Upper lobe of left lung (tissue), 6 donors: ENCODE measurements at regions not wholly inside any gene's neighbourhood (a gene's known extent, or its start where the extent isn't known, plus 50 kb on each side); places are given as distances from the start of the nearest gene placed in this dataset.

Experiments
- ATAC-seq, 2 donors: fragments of 200-7000 bp; cut with Tn5 transposase; one replicate each; pipeline ENCODE4 v1.9.1; 2022; ENCODE audit warnings: mild to moderate bottlenecking in 2 of 2, moderate library complexity in 2 of 2; ENCODE audit not compliant: low FRiP score in 2 of 2
- DNase-seq, 2 donors: peaks; one replicate each; pipeline ENCODE4 v3.0.0-alpha.2; 2019 to 2020
- H3K27ac ChIP-seq, 4 donors: fragments of 200-600 bp; sonication (generic); one replicate each; pipeline ENCODE4 v1.5.1; 2016 to 2019
- H3K27me3 ChIP-seq, 4 donors: fragments of 200-600 bp; sonication (generic); one replicate each; pipeline ENCODE4 v1.5.1; 2017 to 2019
- H3K36me3 ChIP-seq, 4 donors: fragments of 200-600 bp; sonication (generic); one replicate each; pipeline ENCODE4 v1.5.1; 2016 to 2019
- H3K4me1 ChIP-seq, 4 donors: fragments of 200-600 bp; sonication (generic); one replicate each; pipeline ENCODE4 v1.5.1; 2018 to 2019
- H3K4me3 ChIP-seq, 4 donors: fragments of 200-600 bp; sonication (generic); one replicate each; pipeline ENCODE4 v1.5.1; 2017 to 2019; ENCODE audit warnings: mild to moderate bottlenecking in 2 of 4, moderate library complexity in 1 of 4
- H3K9me3 ChIP-seq, 4 donors: fragments of 200-600 bp; sonication (generic); one replicate each; pipeline ENCODE4 v1.5.1; 2018 to 2019
- EP300 ChIP-seq, 4 donors: sonication (generic); formaldehyde crosslinking; IDR thresholded peaks; one replicate each; pipeline ENCODE4 v1.5.1; 2017; ENCODE audit warnings: antibody characterized with exemption in 4 of 4, control low read depth in 2 of 4
- POLR2A ChIP-seq, 4 donors: fragments of 450-650 bp; IDR thresholded peaks; one replicate each; pipeline ENCODE4 v1.5.1; 2016 to 2017; ENCODE audit warnings: antibody characterized with exemption in 4 of 4, mild to moderate bottlenecking in 2 of 4
- POLR2AphosphoS5 ChIP-seq, 2 donors: sonication (generic); formaldehyde crosslinking; IDR thresholded peaks; one replicate each; pipeline ENCODE4 v1.5.1; 2017; ENCODE audit warnings: antibody characterized with exemption in 2 of 2
- WGBS, 2 donors: methylation state at CpG; one replicate each; pipeline ENCODE4 v1.1.5; 2017 to 2018; 5-methylcytosine and 5-hydroxymethylcytosine counted together
- TF ChIP-seq, protein P1 (sequence below), 6 experiments: fragments of 450-650 bp in 4 of 6; fragments of 200-600 bp in 2 of 6; sonication (generic) in 2 of 6; IDR thresholded peaks; one replicate each; pipeline ENCODE4 v1.5.1; 2016 to 2019; ENCODE audit warnings: antibody characterized with exemption in 6 of 6
- donor health status: DM: no; HTN: no; CAD: no; lungs with moderate emphysema.
- donor health status: DM: no; HTN: yes; CAD: no; lungs with severe emphysema.

DNA sequence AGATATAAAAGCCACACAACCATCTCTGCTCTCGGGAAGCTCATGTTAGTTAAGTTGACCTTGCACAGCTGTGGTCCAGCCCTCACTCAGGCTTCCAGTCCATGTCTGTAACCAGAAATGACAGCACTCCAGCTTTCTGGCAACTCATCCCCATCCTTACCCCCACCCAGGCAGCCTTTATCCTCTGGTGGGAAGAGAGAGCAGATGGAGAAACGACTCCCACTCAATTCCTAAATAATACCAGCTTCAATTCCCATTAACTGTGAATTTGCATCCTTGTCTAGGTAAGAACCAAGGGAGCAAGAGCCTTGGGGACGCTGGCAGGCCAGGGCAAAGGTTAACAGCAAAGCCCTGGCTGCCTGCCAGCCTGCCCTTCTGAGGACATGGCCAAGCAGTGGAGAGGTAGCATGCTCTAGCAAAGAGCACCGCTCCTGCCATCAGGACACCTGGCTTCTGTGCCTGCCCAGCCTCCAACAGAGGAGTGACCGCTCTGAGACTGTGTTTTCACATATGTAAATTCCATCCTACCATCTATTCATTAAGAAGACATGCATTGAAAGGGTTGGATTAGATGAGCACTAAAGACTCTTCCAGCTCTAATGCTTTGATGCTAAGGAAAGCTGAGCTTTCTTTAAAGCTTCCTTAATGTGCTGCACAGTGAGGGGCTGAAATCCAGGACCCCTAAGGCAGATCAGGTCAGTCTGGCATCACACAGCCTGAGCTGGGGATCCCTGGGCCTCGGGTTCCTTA lies 236.1 kb downstream of the GRIN2B start:
- Histone ChIP-seq H3K4me3 (no peak overlapping the region), H3K36me3 (no peaks in the 10 kb centered on the region), H3K9me3 (no peaks in the 10 kb centered on the region), H3K4me1 (no peaks in the 10 kb centered on the region), H3K27me3 (no peaks in the 10 kb centered on the region), H3K27ac (no peak overlapping the region)
- TF ChIP-seq, protein P1, sequence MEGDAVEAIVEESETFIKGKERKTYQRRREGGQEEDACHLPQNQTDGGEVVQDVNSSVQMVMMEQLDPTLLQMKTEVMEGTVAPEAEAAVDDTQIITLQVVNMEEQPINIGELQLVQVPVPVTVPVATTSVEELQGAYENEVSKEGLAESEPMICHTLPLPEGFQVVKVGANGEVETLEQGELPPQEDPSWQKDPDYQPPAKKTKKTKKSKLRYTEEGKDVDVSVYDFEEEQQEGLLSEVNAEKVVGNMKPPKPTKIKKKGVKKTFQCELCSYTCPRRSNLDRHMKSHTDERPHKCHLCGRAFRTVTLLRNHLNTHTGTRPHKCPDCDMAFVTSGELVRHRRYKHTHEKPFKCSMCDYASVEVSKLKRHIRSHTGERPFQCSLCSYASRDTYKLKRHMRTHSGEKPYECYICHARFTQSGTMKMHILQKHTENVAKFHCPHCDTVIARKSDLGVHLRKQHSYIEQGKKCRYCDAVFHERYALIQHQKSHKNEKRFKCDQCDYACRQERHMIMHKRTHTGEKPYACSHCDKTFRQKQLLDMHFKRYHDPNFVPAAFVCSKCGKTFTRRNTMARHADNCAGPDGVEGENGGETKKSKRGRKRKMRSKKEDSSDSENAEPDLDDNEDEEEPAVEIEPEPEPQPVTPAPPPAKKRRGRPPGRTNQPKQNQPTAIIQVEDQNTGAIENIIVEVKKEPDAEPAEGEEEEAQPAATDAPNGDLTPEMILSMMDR (IDR thresholded peaks at IDR 0.05): no peak
- TF ChIP-seq EP300 (IDR thresholded peaks at IDR 0.05) (no peak), POLR2AphosphoS5 (IDR thresholded peaks at IDR 0.05) (no peak), POLR2A (IDR thresholded peaks at IDR 0.05) (no peak)
- 51 to 60% methylated on average over 6 of the region's 6 CpGs for WGBS, 2 donors
- DNase-seq (peak in 1 of 2 donors; percentile 10), ATAC-seq (no peak)

DNA sequence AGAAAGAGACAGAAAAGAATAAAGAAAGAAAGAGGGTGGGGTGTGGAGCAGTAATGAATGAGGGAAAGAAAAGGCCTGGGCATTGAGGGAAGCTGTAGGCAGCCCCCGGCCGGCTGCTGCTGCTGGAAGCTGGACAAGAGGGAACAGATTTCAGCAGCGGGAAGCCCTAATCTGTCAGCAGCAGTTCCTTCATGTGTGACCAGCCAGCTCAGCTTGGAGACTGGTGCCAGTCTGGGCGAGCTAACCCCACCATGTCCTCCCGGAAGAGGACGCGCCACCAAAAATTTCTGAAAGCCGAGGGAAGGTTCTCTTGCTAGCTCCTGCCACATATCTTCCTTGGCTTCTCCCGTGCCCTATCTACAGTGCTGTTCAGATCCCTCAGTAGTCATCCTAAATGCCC lies 236.8 kb downstream of the GRIN2B start:
- no peaks in the 10 kb centered on the region for H3K36me3 ChIP-seq
- 70 to 79% methylated on average over 9 of the region's 9 CpGs for WGBS, 2 donors
- DNase-seq: peak in 1 of 2 donors; percentile 27
- no peaks in the 10 kb centered on the region for H3K9me3 ChIP-seq
- TF ChIP-seq POLR2A (IDR thresholded peaks at IDR 0.05): no peak
- TF ChIP-seq, protein P1 (IDR thresholded peaks at IDR 0.05): no peak
- TF ChIP-seq POLR2AphosphoS5 (IDR thresholded peaks at IDR 0.05): no peak
- no peak for TF ChIP-seq EP300 (IDR thresholded peaks at IDR 0.05)
- H3K27me3 ChIP-seq: no peaks in the 10 kb centered on the region
- no peaks in the 10 kb centered on the region for H3K4me1 ChIP-seq
- H3K27ac ChIP-seq: no peak overlapping the region
- H3K4me3 ChIP-seq: no peak overlapping the region
- no peak for ATAC-seq

DNA sequence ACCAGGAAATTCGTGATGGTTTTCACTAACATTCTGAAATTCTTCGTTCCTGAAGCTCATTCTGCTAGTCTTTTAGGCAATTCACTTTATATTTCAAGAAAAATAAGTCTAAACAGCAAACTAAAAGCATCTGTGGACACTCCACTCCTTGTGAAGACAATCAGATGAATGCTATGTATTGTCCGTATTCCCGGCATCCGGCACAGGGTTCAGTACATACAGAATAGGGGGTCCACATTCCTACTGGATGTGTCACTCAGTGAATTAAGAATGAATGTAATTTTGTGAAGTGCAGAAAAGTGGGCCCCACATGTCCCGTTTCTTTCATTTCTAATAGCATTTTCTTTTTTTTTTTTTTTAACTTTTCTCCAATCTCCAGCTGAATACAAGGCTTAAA lies 241.3 kb downstream of the GRIN2B start:
- 73% methylated on average over 6 of the region's 6 CpGs for WGBS, 2 donors
- no peak overlapping the region for H3K4me3 ChIP-seq
- H3K36me3 ChIP-seq: no peaks in the 10 kb centered on the region
- ATAC-seq (no peak), DNase-seq (no peak)
- H3K4me1 ChIP-seq: no peaks in the 10 kb centered on the region
- TF ChIP-seq, protein P1 (IDR thresholded peaks at IDR 0.05): no peak
- TF ChIP-seq POLR2AphosphoS5 (IDR thresholded peaks at IDR 0.05) (no peak), POLR2A (IDR thresholded peaks at IDR 0.05) (no peak), EP300 (IDR thresholded peaks at IDR 0.05) (no peak)
- H3K27me3 ChIP-seq: no peaks in the 10 kb centered on the region
- H3K27ac ChIP-seq: no peak overlapping the region
- H3K9me3 ChIP-seq: no peaks in the 10 kb centered on the region

DNA sequence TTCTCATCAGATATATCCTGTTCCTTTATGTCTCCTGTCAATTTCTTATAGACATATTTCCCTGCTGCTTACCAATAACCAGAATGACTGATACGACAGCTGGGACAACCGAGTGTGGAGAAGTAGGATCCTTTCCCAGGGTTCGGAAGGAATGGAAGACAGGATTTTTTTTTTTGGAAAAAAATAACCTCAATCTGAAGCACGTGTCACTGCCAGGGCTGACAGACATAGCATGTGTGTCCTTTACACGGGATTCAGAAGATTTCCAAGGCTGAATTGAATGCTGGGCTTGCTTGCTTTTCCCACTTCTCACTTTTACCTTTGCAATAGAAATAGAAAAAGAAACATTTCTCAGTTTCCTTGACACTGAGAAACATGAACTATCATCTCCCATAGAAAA lies 245.7 kb downstream of the GRIN2B start:
- no peaks in the 10 kb centered on the region for H3K9me3 ChIP-seq
- TF ChIP-seq, protein P1 (IDR thresholded peaks at IDR 0.05): no peak
- TF ChIP-seq EP300 (IDR thresholded peaks at IDR 0.05): no peak
- no peak for TF ChIP-seq POLR2AphosphoS5 (IDR thresholded peaks at IDR 0.05)
- no peak for TF ChIP-seq POLR2A (IDR thresholded peaks at IDR 0.05)
- H3K4me1 ChIP-seq: no peaks in the 10 kb centered on the region
- H3K4me3 ChIP-seq: no peak overlapping the region
- no peaks in the 10 kb centered on the region for H3K36me3 ChIP-seq
- DNase-seq: no peak
- WGBS, 2 donors: 85 to 91% methylated on average over 5 of the region's 5 CpGs
- H3K27me3 ChIP-seq: no peaks in the 10 kb centered on the region
- no peak for ATAC-seq
- no peak overlapping the region for H3K27ac ChIP-seq

DNA sequence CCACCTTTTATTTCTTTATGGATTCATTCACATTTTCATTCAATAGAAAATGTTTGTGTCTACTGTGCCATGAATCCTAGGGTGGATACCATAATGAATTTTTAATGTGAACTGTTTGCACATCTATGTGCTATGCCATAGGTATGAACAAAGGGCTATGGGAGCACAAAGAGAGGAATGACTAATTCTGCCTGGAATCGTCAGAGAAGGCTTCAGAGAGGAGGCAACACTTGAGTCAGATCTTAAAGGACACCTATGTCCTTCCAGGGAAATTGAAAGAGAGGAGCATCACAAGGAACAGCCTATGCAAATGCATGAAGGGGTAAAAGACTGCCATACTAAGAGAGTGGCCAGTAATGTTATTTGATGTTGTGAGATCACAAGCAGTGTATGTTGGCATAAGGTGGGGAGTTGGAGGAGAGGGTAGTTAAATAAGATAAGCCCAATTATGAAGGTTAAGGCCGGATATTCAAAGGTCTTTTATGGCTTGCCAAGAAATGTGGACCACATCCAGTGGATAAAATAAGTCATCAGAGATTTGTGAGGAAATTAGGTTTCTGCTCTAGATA lies 246.7 kb downstream of the GRIN2B start:
- WGBS, 2 donors: 47 to 48% methylated on average over 2 of the region's 2 CpGs
- H3K4me1 ChIP-seq: no peaks in the 10 kb centered on the region
- no peaks in the 10 kb centered on the region for H3K36me3 ChIP-seq
- H3K4me3 ChIP-seq: no peak overlapping the region
- TF ChIP-seq POLR2A (IDR thresholded peaks at IDR 0.05) (no peak), POLR2AphosphoS5 (IDR thresholded peaks at IDR 0.05) (no peak), EP300 (IDR thresholded peaks at IDR 0.05) (no peak)
- TF ChIP-seq, protein P1 (IDR thresholded peaks at IDR 0.05): no peak
- H3K27ac ChIP-seq: no peak overlapping the region
- ATAC-seq (no peak), DNase-seq (no peak)
- no peaks in the 10 kb centered on the region for H3K9me3 ChIP-seq
- H3K27me3 ChIP-seq: no peaks in the 10 kb centered on the region
